ENCODE measurements at regions not wholly inside any gene's neighbourhood (a gene's known extent, or its start where the extent isn't known, plus 50 kb on each side); places are given as distances from the start of the nearest gene placed in this dataset.
A peak's percentile ranks its signal among the peaks of the same experiment; 100 is the strongest.

DNA sequence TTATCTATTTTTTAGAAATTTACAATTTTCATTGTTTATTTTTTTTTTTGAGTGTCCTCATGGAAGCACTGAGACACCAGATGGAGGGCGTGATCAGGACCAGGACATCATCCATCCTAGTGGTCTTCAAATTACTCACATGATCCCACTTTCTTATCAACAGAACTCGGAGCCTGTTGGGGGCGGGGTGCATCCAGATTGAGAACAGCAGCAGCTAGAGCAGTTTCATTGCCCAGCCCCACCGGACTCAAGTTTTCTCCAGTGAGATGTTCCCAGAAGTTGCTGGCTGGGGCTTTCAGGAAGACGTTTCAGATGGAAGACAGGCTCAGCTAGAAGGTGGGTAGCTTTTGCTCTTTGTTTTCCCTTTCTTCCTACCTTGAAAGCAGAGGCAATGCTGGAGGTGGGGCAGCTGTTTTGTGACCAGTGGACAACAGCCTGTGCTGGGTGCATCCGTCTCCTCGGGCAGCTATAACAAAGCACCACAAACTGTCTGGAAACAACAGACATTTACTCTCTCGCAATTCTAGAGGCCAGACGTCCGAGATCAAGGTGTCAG lies 562.1 kb downstream of the TBC1D22A start:
- Histone ChIP-seq H3K4me3 (no peak overlapping the region), H3K27ac (no peak overlapping the region), H3K4me1 (replicated peaks in 1 of 2) (no peaks in the 10 kb centered on the region)
- 0 to 83% (median 34%) methylated on average over 2 to 9 of the region's 10 CpGs; no CpG with 5 or more reads in 3 of the 10 experiments for WGBS, 10 experiments
- in situ Hi-C loops (cut with MboI; ENCODE audit: low pct_unique_long_range_greater_than_20kb in 2 of 9, low sequenced_read_pairs in 9 of 9, unreplicated experiment in 9 of 9) = loop anchor here in 1 of 9 experiments (25.0 kb wide), 1 partner anchor 88 kb away; no protein-coding TSS in a partner anchor
- no peak for ATAC-seq (replicated peaks in 6 of 8)

DNA sequence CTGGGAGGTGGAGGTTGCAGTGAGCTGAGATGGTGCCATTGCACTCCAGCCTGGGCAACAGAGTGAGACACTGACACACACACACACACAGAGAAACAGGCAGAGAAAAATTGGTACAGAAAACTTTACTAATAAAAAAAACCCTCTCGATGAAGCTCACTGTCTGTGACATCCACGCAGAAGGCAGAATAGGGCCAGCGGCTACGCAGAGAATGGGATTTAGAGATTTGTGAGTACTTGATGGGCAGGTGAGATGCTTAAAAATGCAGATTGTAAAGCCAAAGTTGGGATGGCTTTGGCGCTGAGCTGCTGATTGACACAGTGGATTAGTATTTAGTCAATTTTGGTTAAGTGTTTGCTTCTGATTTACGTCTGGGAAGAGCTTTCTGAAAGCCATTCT lies 561.1 kb downstream of the TBC1D22A start:
- H3K4me3 ChIP-seq = no peak overlapping the region
- H3K27ac ChIP-seq = no peak overlapping the region
- ATAC-seq (replicated peaks in 6 of 8) = no peak
- no peaks in the 10 kb centered on the region for H3K4me1 ChIP-seq (replicated peaks in 1 of 2)
- 44 to 83% (median 66%) methylated on average over 2 to 6 of the region's 6 CpGs; no CpG with 5 or more reads in 2 of the 10 experiments for WGBS, 10 experiments
- in situ Hi-C loops (cut with MboI; ENCODE audit: low pct_unique_long_range_greater_than_20kb in 2 of 9, low sequenced_read_pairs in 9 of 9, unreplicated experiment in 9 of 9) = loop anchor here in 1 of 9 experiments (25.0 kb wide), 1 partner anchor 89 kb away; no protein-coding TSS in a partner anchor

DNA sequence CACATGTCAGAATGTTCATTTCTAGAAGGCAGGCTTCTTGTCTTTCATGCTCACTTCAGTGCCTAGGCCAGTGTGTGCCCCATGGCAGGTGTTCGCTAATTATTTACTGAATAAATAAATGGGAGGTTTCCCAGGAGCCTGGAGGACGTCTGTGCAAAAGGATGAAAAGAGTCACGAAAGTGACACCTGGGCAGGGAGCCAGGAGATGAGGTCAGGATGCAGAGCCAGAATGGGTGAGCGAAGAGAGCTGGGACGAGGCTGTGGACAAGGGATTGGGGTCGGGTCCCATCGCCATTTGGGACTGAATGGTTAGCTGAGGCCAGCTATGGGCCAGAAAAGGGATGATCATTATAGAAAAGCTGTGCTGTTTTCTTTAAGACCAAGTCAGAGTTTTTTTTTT lies 560.4 kb downstream of the TBC1D22A start:
- no peak for ATAC-seq (replicated peaks in 6 of 8)
- H3K4me3 ChIP-seq = no peak overlapping the region
- H3K4me1 ChIP-seq (replicated peaks in 1 of 2) = no peaks in the 10 kb centered on the region
- no peak overlapping the region for H3K27ac ChIP-seq
- in situ Hi-C loops (cut with MboI; ENCODE audit: low pct_unique_long_range_greater_than_20kb in 2 of 9, low sequenced_read_pairs in 9 of 9, unreplicated experiment in 9 of 9) = loop anchor here in 1 of 9 experiments (25.0 kb wide), 1 partner anchor 89 kb away; no protein-coding TSS in a partner anchor
- WGBS, 10 experiments = 0 to 74% (median 38%) methylated on average over 1 to 7 of the region's 7 CpGs

DNA sequence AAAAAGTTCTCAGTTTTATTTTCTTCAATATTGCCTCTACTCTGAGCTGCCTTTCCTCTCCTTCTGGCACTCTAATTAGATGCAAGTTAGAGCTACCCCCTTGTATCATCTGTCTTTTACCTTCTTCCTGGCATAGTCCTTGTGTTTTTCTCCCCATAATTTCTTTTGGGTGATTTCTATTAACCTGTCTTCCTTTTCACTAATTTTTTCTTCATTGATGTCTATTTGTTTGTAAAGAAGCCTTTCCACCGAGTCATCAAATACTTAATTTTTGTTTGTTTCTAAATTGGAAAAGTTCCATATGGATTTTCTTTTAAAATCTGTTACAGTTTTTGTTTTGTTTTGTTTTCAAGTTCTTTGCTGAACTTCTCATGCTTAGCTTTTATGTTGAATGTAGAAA lies 558.1 kb downstream of the TBC1D22A start:
- H3K4me3 ChIP-seq = no peak overlapping the region
- no peak for ATAC-seq (replicated peaks in 6 of 8)
- no peaks in the 10 kb centered on the region for H3K4me1 ChIP-seq (replicated peaks in 1 of 2)
- WGBS, 10 experiments = 0 to 80% (median 25%) methylated on average over 1 of the region's 1 CpG; no CpG with 5 or more reads in 1 of the 10 experiments
- in situ Hi-C loops (cut with MboI; ENCODE audit: low pct_unique_long_range_greater_than_20kb in 2 of 9, low sequenced_read_pairs in 9 of 9, unreplicated experiment in 9 of 9) = loop anchor here in 1 of 9 experiments (25.0 kb wide), 1 partner anchor 92 kb away; no protein-coding TSS in a partner anchor
- H3K27ac ChIP-seq = no peak overlapping the region

DNA sequence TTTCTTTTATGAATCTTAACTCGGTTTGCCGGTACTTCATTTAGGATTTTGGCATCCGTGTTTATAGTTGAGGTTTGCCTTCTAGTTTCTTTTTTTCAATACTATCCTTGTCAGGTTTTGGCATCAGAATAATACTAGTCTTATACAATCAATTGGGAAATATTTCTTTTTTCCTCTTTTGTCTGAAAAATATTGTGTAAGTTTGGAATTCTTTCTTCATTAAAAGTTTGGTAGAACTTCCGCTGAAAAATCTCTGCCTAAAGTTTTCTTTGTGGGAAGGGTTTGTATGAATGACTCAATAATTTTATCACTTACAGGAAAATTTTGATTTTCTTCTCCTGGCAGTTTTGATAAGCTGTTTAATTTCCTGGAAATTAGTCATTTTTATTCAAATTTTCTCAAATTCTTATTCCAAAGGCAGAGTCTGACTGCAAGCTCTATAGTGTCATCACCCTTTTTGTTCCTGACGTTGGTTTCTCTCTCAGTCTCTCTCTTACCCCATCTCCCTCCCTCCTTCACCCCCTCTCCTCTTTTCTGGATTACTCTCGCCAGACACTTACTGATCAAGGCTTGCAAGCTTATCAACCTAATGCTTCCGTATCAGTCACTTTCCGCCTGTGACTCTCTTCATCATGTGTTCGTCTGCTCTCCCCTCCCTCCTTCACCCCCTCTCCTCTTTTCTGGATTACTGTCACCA lies 555.7 kb downstream of the TBC1D22A start:
- Histone ChIP-seq H3K27ac (no peak overlapping the region), H3K4me1 (replicated peaks in 1 of 2) (no peaks in the 10 kb centered on the region), H3K4me3 (no peak overlapping the region)
- no peak for ATAC-seq (replicated peaks in 6 of 8)
- in situ Hi-C loops (cut with MboI; ENCODE audit: low pct_unique_long_range_greater_than_20kb in 2 of 9, low sequenced_read_pairs in 9 of 9, unreplicated experiment in 9 of 9) = loop anchor here in 1 of 9 experiments (25.0 kb wide), 1 partner anchor 94 kb away; no protein-coding TSS in a partner anchor
- 37 to 80% (median 62%) methylated on average over 5 to 9 of the region's 9 CpGs for WGBS, 10 experiments

DNA sequence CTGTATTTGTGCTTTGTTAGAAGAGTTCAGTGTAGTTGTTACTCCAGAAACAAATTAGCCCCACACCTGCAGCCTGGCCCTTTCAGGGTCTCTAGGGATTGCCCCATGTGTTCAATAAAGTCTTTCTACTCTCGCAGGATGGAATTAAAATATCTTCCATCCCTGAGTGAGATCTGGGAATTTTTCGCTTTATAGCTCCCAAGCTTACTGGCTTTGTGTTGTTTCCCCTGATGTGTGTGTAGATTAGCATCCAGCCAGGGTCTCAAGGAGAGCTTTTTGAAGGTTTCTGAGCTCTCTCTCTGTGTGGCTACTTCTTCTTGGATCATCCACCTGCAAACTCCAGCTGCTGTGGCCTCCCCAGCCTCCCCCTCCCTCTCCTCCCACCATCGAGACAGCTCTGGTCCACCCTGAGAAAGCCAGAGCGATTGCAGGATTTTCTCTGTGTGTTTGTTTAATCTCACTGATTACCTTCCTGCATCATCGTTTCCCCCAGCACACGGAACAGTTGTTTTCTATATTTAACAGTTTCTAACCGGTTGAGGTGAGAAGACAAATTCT lies 553.5 kb downstream of the TBC1D22A start:
- WGBS, 10 experiments = 34 to 86% (median 50%) methylated on average over 1 to 4 of the region's 7 CpGs; no CpG with 5 or more reads in 3 of the 10 experiments
- in situ Hi-C loops (cut with MboI; ENCODE audit: low pct_unique_long_range_greater_than_20kb in 2 of 9, low sequenced_read_pairs in 9 of 9, unreplicated experiment in 9 of 9) = loop anchor here in 1 of 9 experiments (25.0 kb wide), 1 partner anchor 96 kb away; no protein-coding TSS in a partner anchor
- no peak for ATAC-seq (replicated peaks in 6 of 8)
- no peak overlapping the region for H3K27ac ChIP-seq
- H3K4me1 ChIP-seq (replicated peaks in 1 of 2) = no peaks in the 10 kb centered on the region
- no peak overlapping the region for H3K4me3 ChIP-seq

DNA sequence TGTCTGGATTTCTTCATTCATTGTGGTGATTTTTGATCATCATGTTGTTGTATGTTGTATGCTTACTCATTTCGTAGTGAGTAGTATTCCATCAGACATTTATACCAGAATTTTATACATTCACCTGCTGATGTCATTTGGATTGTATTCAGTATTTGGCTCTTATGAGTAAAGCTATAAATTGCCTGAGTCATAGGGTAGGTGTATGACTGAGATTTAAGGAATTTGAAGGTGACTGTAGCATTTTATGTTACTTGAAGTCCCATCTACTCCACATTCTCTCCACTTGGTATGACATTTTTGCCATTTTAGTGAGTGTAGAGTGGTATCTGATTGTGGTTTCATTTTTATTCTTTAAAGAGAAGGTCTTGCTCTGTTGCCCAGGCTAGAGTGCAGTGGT lies 548.2 kb downstream of the TBC1D22A start:
- ATAC-seq (replicated peaks in 6 of 8) = no peak
- no peak overlapping the region for H3K27ac ChIP-seq
- in situ Hi-C loops (cut with MboI; ENCODE audit: low pct_unique_long_range_greater_than_20kb in 2 of 9, low sequenced_read_pairs in 9 of 9, unreplicated experiment in 9 of 9) = loop anchor here in 1 of 9 experiments (25.0 kb wide), 1 partner anchor 102 kb away; no protein-coding TSS in a partner anchor
- H3K4me1 ChIP-seq (replicated peaks in 1 of 2) = no peaks in the 10 kb centered on the region
- whole genome bisulfite sequencing, 10 experiments = 22 to 100% (median 40%) methylated on average over 1 of the region's 1 CpG; no CpG with 5 or more reads in 5 of the 10 experiments
- no peak overlapping the region for H3K4me3 ChIP-seq

DNA sequence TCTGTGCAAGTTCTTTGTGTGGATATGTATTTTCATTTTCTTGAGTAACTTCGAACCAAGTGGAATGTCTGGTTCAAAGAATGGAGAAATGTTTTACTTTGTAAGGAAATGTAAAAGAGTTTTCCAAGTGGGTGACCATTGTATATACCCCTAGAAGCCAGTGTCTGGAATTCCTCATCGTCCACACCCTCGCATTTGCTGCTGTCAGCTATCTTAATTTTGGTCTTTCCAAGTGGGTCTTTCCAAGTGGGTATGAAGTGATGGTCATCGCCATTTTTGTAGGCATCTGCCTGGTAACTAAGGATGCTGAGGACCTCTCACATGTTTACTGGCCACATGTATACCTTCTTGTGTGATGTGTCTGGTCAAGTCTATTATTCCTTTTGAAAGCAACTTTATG lies 547.5 kb downstream of the TBC1D22A start:
- 37 to 100% (median 70%) methylated on average over 2 to 4 of the region's 4 CpGs; no CpG with 5 or more reads in 1 of the 10 experiments for WGBS, 10 experiments
- Histone ChIP-seq H3K4me3 (no peak overlapping the region), H3K4me1 (replicated peaks in 1 of 2) (no peaks in the 10 kb centered on the region), H3K27ac (no peak overlapping the region)
- in situ Hi-C loops (cut with MboI; ENCODE audit: low pct_unique_long_range_greater_than_20kb in 2 of 9, low sequenced_read_pairs in 9 of 9, unreplicated experiment in 9 of 9) = loop anchor here in 1 of 9 experiments (25.0 kb wide), 1 partner anchor 102 kb away; no protein-coding TSS in a partner anchor
- ATAC-seq (replicated peaks in 6 of 8) = no peak

DNA sequence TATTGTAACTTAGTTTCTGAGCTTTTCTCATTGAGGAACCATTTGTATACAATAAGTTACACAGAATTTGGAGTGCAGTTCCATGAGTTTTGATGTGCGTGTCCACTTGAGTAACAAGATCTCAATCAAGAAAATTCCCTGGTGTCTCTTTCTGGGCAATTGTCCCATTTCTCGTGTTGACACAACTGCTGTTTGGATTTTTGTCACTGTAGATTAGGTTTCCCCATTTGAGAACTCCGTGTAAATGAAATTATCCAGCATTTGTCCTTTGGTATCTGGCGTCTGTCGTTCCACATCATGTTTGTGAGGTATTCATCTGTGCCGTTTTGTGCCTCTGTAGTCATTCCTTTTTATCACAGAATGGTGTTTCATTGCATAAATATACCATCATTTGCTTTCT lies 547.0 kb downstream of the TBC1D22A start:
- Histone ChIP-seq H3K4me3 (no peak overlapping the region), H3K27ac (no peak overlapping the region), H3K4me1 (replicated peaks in 1 of 2) (no peaks in the 10 kb centered on the region)
- no peak for ATAC-seq (replicated peaks in 6 of 8)
- 31 to 89% (median 53%) methylated on average over 2 to 6 of the region's 6 CpGs for WGBS, 10 experiments
- in situ Hi-C loops (cut with MboI; ENCODE audit: low pct_unique_long_range_greater_than_20kb in 2 of 9, low sequenced_read_pairs in 9 of 9, unreplicated experiment in 9 of 9) = loop anchor here in 1 of 9 experiments (25.0 kb wide), 1 partner anchor 103 kb away; no protein-coding TSS in a partner anchor

DNA sequence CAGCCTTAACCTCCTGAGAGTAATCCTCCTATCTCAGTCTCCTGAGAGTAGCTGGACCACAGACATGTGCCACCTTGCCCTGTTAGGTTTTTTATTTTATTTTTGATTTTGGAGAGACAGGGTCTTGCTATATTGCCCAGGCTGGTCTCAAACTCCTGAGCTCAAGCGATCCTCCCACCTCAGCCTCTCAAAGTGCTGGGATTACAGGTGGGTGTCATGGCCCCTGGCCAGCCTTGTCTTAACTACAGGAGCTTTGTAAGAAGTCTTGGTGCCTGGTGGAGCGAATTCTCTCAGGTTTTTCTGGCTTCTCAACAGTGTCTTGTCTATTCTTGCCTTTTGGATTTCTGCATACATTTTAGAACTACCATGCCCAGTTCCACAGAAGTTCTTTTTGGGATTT lies 546.4 kb downstream of the TBC1D22A start:
- in situ Hi-C loops (cut with MboI; ENCODE audit: low pct_unique_long_range_greater_than_20kb in 2 of 9, low sequenced_read_pairs in 9 of 9, unreplicated experiment in 9 of 9) = loop anchor here in 1 of 9 experiments (25.0 kb wide), 1 partner anchor 103 kb away; no protein-coding TSS in a partner anchor
- Histone ChIP-seq H3K4me1 (replicated peaks in 1 of 2) (no peaks in the 10 kb centered on the region), H3K4me3 (no peak overlapping the region), H3K27ac (no peak overlapping the region)
- 0 to 80% (median 16%) methylated on average over 1 to 2 of the region's 2 CpGs for WGBS, 10 experiments
- ATAC-seq (replicated peaks in 6 of 8) = no peak

DNA sequence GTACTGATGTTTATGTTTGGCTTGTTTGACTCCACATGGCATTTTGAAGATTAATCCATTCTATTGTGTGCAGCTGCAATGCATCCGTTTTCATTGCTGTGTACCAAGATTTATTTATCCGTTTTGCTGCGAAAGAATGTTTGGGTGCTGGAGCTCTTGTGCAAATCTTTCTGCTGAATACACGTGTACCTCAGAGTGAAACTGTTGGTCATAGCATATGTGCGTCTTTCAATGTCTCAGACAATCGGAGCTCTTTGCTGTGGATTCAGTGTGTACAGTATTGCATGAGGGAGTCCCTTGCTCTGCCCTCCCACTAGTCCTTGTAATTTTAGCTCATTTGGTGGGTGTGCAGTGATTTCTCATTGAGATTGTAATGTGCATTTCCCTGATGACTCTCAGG lies 545.4 kb downstream of the TBC1D22A start:
- 0 to 88% (median 26%) methylated on average over 1 to 6 of the region's 6 CpGs; no CpG with 5 or more reads in 2 of the 10 experiments for WGBS, 10 experiments
- ATAC-seq (replicated peaks in 6 of 8) = peak in 1 of 8 experiments; percentile 64
- H3K4me1 ChIP-seq (replicated peaks in 1 of 2) = no peaks in the 10 kb centered on the region
- H3K4me3 ChIP-seq = no peak overlapping the region
- H3K27ac ChIP-seq = no peak overlapping the region
- in situ Hi-C loops (cut with MboI; ENCODE audit: low pct_unique_long_range_greater_than_20kb in 2 of 9, low sequenced_read_pairs in 9 of 9, unreplicated experiment in 9 of 9) = loop anchor here in 1 of 9 experiments (25.0 kb wide), 1 partner anchor 104 kb away; no protein-coding TSS in a partner anchor

DNA sequence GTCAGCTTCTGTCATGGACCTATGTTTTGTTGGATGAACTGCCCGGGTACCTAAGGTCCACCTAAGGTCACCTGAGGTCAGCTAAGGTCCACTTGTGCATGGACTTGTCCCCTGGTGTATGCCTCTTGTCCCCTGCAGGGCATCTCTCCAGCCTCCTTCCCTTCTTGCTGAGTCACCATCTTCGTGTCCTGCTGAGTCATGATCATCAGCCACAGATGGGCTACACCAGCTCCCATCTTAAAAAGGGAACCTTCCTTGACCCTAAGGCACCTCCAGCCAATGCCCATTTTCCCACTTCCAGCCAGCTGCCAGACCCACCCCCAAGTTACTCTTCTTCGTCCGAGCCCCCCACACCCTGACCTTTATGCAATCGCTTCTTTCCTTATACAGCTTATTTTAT lies 544.9 kb downstream of the TBC1D22A start:
- ATAC-seq (replicated peaks in 6 of 8) = peak in 2 of 8 experiments; percentile 44 to 68
- no peak overlapping the region for H3K4me3 ChIP-seq
- 0 to 100% (median 60%) methylated on average over 1 to 5 of the region's 5 CpGs; no CpG with 5 or more reads in 1 of the 10 experiments for WGBS, 10 experiments
- no peak overlapping the region for H3K27ac ChIP-seq
- H3K4me1 ChIP-seq (replicated peaks in 1 of 2) = no peaks in the 10 kb centered on the region
- in situ Hi-C loops (cut with MboI; ENCODE audit: low pct_unique_long_range_greater_than_20kb in 2 of 9, low sequenced_read_pairs in 9 of 9, unreplicated experiment in 9 of 9) = loop anchor here in 1 of 9 experiments (25.0 kb wide), 1 partner anchor 105 kb away; no protein-coding TSS in a partner anchor

DNA sequence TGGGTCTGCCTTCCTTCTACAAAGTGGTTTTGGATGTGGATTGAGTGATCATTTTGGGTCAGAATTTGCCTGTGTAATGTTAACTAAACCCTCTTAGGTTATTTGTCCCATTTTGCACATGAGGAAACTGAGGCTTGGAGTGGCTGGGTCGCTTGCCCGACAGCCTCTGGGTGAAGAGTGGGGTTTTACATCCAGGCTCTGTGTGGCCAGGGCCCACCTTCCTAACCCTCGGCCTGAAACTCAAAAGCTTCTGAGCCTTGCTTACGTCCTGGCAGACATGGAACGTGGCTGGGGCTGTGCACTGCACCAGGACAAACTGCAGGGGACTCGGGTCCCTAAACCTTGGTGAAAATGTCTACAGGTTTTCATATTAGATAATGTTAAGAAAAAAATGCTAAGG lies 542.4 kb downstream of the TBC1D22A start:
- H3K27ac ChIP-seq = no peak overlapping the region
- H3K4me1 ChIP-seq (replicated peaks in 1 of 2) = no peaks in the 10 kb centered on the region
- WGBS, 10 experiments = 37 to 100% (median 70%) methylated on average over 2 to 5 of the region's 6 CpGs; no CpG with 5 or more reads in 3 of the 10 experiments
- no peak overlapping the region for H3K4me3 ChIP-seq
- ATAC-seq (replicated peaks in 6 of 8) = no peak
- in situ Hi-C loops (cut with MboI; ENCODE audit: low pct_unique_long_range_greater_than_20kb in 2 of 9, low sequenced_read_pairs in 9 of 9, unreplicated experiment in 9 of 9) = loop anchor here in 1 of 9 experiments (25.0 kb wide), 1 partner anchor 107 kb away; no protein-coding TSS in a partner anchor
